Frontal cortex (tissue), 3 donors: ENCODE measurements at regions not wholly inside any gene's neighbourhood (a gene's known extent, or its start where the extent isn't known, plus 50 kb on each side); places are given as distances from the start of the nearest gene placed in this dataset.

Experiments
- DNase-seq, 2 donors: peaks; one replicate each; pipeline ENCODE4 v3.0.0; 2012; ENCODE audit warnings: low spot score in 2 of 2
- FAIRE-seq: peaks from 2 replicates; lab custom pipeline; 2012; peaks lifted over from hg19 to GRCh38; lab: Jason Lieb, UNC
- donor health status: control.
- donor health status: control.
- donor health status: control.

- DNase-seq = no peak
- no peak for FAIRE-seq
These were observed 58.8 kb downstream of the SPRY1 start for GRCh38 chr4:123455360-123455759.

- FAIRE-seq (no peak), DNase-seq (no peak)
These were observed 65.4 kb downstream of the SPRY1 start for GRCh38 chr4:123462007-123462406.

- FAIRE-seq (no peak), DNase-seq (no peak)
These were observed 67.3 kb downstream of the SPRY1 start for GRCh38 chr4:123463869-123464268.

- DNase-seq (no peak), FAIRE-seq (no peak)
These were observed 68.8 kb downstream of the SPRY1 start for GRCh38 chr4:123465416-123465815.

GRCh38 chr4:123466080-123466785 is 69.6 kb downstream of the SPRY1 start:
- DNase-seq = no peak
- FAIRE-seq = no peak

GRCh38 chr4:123468479-123469031 is 72.0 kb downstream of the SPRY1 start:
- FAIRE-seq (no peak), DNase-seq (no peak)

GRCh38 chr4:123469245-123469644 is 72.7 kb downstream of the SPRY1 start:
- FAIRE-seq (no peak), DNase-seq (no peak)

- FAIRE-seq = no peak
- no peak for DNase-seq
These were observed 73.1 kb downstream of the SPRY1 start for GRCh38 chr4:123469696-123470095.

GRCh38 chr4:123470640-123471039 is 74.0 kb downstream of the SPRY1 start:
- DNase-seq (no peak), FAIRE-seq (no peak)

GRCh38 chr4:123471655-123472369 is 75.2 kb downstream of the SPRY1 start:
- DNase-seq (no peak), FAIRE-seq (no peak)

- no peak for FAIRE-seq
- DNase-seq = no peak
These were observed 78.2 kb downstream of the SPRY1 start for GRCh38 chr4:123474817-123475216.

- no peak for FAIRE-seq
- no peak for DNase-seq
These were observed 79.5 kb downstream of the SPRY1 start for GRCh38 chr4:123476089-123476488.

- DNase-seq (no peak), FAIRE-seq (no peak)
These were observed 81.2 kb downstream of the SPRY1 start for GRCh38 chr4:123477711-123478209.

- no peak for FAIRE-seq
These were observed 82.3 kb downstream of the SPRY1 start for GRCh38 chr4:123478859-123479345.

GRCh38 chr4:123479944-123480343 is 83.3 kb downstream of the SPRY1 start:
- FAIRE-seq = no peak

More at GRCh38 chr4:123478859-123479345, 82.3 kb downstream of the SPRY1 start:
- no peak for DNase-seq

GRCh38 chr4:123480706-123481418 is 84.3 kb downstream of the SPRY1 start:
- FAIRE-seq = no peak
- no peak for DNase-seq

More at GRCh38 chr4:123479944-123480343, 83.3 kb downstream of the SPRY1 start:
- DNase-seq = no peak

- DNase-seq = no peak
- FAIRE-seq = no peak
These were observed 85.1 kb downstream of the SPRY1 start for GRCh38 chr4:123481717-123482116.

GRCh38 chr4:123484291-123484926 is 87.8 kb downstream of the SPRY1 start:
- DNase-seq = no peak
- no peak for FAIRE-seq

GRCh38 chr4:123485601-123486000 is 89.0 kb downstream of the SPRY1 start:
- FAIRE-seq (no peak), DNase-seq (no peak)

GRCh38 chr4:123488916-123489315 is 92.3 kb downstream of the SPRY1 start:
- DNase-seq = peak in 1 of 2 donors; percentile 38
- no peak for FAIRE-seq
